OCI-LY3 (cell line): ENCODE measurements at regions not wholly inside any gene's neighbourhood (a gene's known extent, or its start where the extent isn't known, plus 50 kb on each side); places are given as distances from the start of the nearest gene placed in this dataset.

ENCODE experiments used
- H2AFZ ChIP-seq: fragments of 200-600, 300-600 bp; shearing (Covaris generic); 2 replicates; pipeline ENCODE4 v1.6.0; 2014; ENCODE audit warnings: antibody characterized with exemption, low read depth, low read length
- H3K27ac ChIP-seq: fragments of 200-600, 300-600 bp; sonication (generic); 2 replicates; pipeline ENCODE4 v1.5.1; 2014; ENCODE audit warnings: mild to moderate bottlenecking, low read length, moderate library complexity, mixed read lengths
- H3K27me3 ChIP-seq: fragments of 200-600, 300-600 bp; sonication (generic); 2 replicates; pipeline ENCODE4 v1.6.1; 2014; ENCODE audit warnings: low read depth, low read length, mixed read lengths
- H3K36me3 ChIP-seq: fragments of 200-600, 300-600 bp; sonication (generic); replicated peaks from 2 replicates; pipeline ENCODE3; 2014; ENCODE audit warnings: low read depth, low read length, mixed read lengths
- H3K4me1 ChIP-seq: fragments of 300-600, 200-600 bp; sonication (generic); 2 replicates; pipeline ENCODE4 v1.6.1; 2014; ENCODE audit warnings: low read length, mixed read lengths
- H3K4me2 ChIP-seq: fragments of 200-600, 300-600 bp; sonication (generic); 2 replicates; pipeline ENCODE4 v1.6.1; 2014; ENCODE audit warnings: low read length, mixed read lengths
- H3K4me3 ChIP-seq: fragments of 300-600, 200-600 bp; sonication (generic); 2 replicates; pipeline ENCODE4 v1.5.1; 2014; ENCODE audit warnings: antibody characterized with exemption, mild to moderate bottlenecking, low read length, moderate library complexity
- H3K79me2 ChIP-seq: fragments of 300-600, 200-600 bp; shearing (Covaris generic); 2 replicates; pipeline ENCODE4 v1.6.1; 2014; ENCODE audit warnings: mild to moderate bottlenecking, low read length, mixed read lengths
- H3K9ac ChIP-seq: fragments of 300-600, 200-600 bp; shearing (Covaris generic); 2 replicates; pipeline ENCODE4 v1.6.0; 2014; ENCODE audit warnings: mild to moderate bottlenecking, low read length, moderate library complexity
- H3K9me3 ChIP-seq: fragments of 200-600, 300-600 bp; shearing (Covaris generic); 2 replicates; pipeline ENCODE4 v1.6.1; 2014; ENCODE audit warnings: low read length, mixed read lengths; ENCODE audit not compliant: insufficient read depth
- H4K20me1 ChIP-seq: fragments of 200-600, 300-600 bp; sonication (generic); 2 replicates; pipeline ENCODE4 v1.6.1; 2016; ENCODE audit warnings: low read length, mixed read lengths; ENCODE audit not compliant: insufficient read depth
- EZH2phosphoT487 ChIP-seq: fragments of 200-600 bp; shearing (Covaris generic); IDR thresholded peaks from 2 replicates; pipeline ENCODE4 v1.6.1; 2018; ENCODE audit warnings: antibody characterized with exemption, mixed run types, low read depth
- TF ChIP-seq, protein P1 (sequence below): fragments of 200-600, 300-600 bp; sonication (generic); IDR thresholded peaks from 2 replicates; pipeline ENCODE4 v1.5.1; 2014; ENCODE audit warnings: antibody characterized with exemption, low read length, low read depth

DNA sequence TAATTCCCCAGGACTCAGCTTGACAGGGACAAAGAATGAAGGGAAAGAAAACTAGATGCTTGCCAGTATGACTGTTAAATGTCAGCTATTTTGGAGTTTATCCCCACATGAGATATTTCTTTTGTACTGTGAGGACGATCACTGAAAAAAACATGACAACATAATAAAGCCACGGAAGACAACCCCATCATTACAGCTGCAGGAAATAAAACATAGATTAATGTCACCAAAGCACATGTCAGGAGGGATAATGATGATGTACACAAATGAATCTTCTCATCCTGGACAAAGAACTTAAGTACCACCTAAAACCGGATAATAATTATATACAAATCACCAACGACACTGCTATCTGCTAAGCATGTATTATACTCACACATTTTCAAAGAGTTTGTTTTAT, 84.6 kb upstream of the GRIP1 start:
- Histone ChIP-seq H3K4me1 (no peaks in the 10 kb centered on the region), H3K4me2 (no peak overlapping the region), H3K27ac (no peak overlapping the region), H4K20me1 (no peaks in the 10 kb centered on the region), H3K9me3 (no peaks in the 10 kb centered on the region), H3K36me3 (no peaks in the 10 kb centered on the region), H3K4me3 (no peak overlapping the region), H3K27me3 (0 out of 2 replicates have a peak, but pooled peaks cover 3% of the 10 kb centered on the region), H3K9ac (no peak overlapping the region), H2AFZ (no peak overlapping the region), H3K79me2 (no peaks in the 10 kb centered on the region)
- TF ChIP-seq EZH2phosphoT487, result no peak
- TF ChIP-seq, protein P1, sequence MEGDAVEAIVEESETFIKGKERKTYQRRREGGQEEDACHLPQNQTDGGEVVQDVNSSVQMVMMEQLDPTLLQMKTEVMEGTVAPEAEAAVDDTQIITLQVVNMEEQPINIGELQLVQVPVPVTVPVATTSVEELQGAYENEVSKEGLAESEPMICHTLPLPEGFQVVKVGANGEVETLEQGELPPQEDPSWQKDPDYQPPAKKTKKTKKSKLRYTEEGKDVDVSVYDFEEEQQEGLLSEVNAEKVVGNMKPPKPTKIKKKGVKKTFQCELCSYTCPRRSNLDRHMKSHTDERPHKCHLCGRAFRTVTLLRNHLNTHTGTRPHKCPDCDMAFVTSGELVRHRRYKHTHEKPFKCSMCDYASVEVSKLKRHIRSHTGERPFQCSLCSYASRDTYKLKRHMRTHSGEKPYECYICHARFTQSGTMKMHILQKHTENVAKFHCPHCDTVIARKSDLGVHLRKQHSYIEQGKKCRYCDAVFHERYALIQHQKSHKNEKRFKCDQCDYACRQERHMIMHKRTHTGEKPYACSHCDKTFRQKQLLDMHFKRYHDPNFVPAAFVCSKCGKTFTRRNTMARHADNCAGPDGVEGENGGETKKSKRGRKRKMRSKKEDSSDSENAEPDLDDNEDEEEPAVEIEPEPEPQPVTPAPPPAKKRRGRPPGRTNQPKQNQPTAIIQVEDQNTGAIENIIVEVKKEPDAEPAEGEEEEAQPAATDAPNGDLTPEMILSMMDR, result no peak

DNA sequence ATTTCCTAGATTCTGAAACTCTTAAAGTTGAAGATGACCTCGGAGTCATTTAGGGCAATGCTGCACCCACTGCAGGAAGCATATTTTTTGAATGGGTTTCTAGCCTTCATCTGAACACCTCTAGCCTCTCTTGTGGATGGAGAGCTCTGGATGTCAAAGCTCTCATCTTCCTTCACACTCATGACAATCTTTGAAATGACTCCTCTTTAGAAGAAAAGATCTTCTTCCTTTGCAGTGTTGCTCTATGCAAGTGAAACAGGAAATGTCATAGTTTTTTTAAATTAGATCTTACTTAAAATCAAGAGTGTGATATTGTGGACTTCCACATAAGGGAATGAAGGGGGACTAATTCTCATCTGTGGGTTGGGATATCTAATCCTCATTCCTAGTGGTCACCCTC, 86.3 kb upstream of the GRIP1 start:
- Histone ChIP-seq H3K27ac (no peak overlapping the region), H2AFZ (no peak overlapping the region), H3K27me3 (0 out of 2 replicates have a peak, but pooled peaks cover 3% of the 10 kb centered on the region), H3K4me1 (no peaks in the 10 kb centered on the region), H3K9me3 (no peaks in the 10 kb centered on the region), H3K4me2 (no peak overlapping the region), H3K9ac (no peak overlapping the region), H3K36me3 (no peaks in the 10 kb centered on the region), H3K79me2 (no peaks in the 10 kb centered on the region), H4K20me1 (no peaks in the 10 kb centered on the region), H3K4me3 (no peak overlapping the region)
- no peak for TF ChIP-seq EZH2phosphoT487
- TF ChIP-seq, protein P1, result no peak

DNA sequence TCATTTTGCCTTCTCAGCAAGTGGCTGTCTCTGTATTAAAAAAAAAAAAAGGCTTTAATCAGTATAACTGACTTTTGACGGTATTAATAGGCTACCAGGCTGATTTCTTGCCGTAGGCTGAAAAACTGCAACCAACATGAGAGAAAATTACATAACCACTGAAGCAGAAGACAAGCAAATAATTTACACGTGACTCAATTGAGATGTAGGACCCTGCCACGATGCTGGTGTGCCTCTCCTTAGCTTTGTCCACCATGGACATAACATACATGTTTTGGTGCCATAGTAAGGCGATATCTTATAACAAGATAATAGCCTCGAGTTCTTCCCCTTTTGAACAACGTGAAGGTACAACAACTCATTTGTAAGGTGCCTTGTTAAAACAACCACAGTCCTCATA, 88.7 kb upstream of the GRIP1 start:
- Histone ChIP-seq H3K4me2 (no peak overlapping the region), H3K4me1 (no peaks in the 10 kb centered on the region), H3K36me3 (no peaks in the 10 kb centered on the region), H3K4me3 (no peak overlapping the region), H3K9ac (no peak overlapping the region), H4K20me1 (no peaks in the 10 kb centered on the region), H2AFZ (no peak overlapping the region), H3K9me3 (no peaks in the 10 kb centered on the region), H3K27ac (no peak overlapping the region), H3K79me2 (no peaks in the 10 kb centered on the region), H3K27me3 (0 out of 2 replicates have a peak, but pooled peaks cover 3% of the 10 kb centered on the region)
- TF ChIP-seq EZH2phosphoT487, result no peak

DNA sequence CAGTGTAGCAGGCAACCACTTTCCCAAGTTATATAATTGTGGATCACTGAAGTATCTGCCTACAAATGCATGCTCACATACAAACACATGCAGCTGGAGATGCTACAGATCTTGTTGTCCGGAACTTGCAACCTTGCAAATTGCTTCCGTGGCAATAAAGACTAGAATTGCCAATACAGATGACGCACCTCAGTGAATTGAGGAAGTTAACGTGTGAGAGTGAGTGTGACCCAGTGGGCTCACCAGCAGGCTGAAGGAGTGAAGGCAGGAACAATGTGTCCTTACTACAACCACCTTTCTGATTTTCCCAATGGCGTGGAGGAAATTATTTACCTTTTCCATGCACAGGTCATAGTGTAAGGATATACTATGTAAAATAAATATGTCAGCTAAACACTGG, 89.4 kb upstream of the GRIP1 start:
- Histone ChIP-seq H3K4me1 (no peaks in the 10 kb centered on the region), H3K9ac (no peak overlapping the region), H3K27ac (no peak overlapping the region), H4K20me1 (no peaks in the 10 kb centered on the region), H3K4me2 (no peak overlapping the region), H3K9me3 (no peaks in the 10 kb centered on the region), H3K4me3 (no peak overlapping the region), H2AFZ (no peak overlapping the region), H3K27me3 (0 out of 2 replicates have a peak, but pooled peaks cover under 1% of the 10 kb centered on the region), H3K36me3 (no peaks in the 10 kb centered on the region), H3K79me2 (no peaks in the 10 kb centered on the region)
- TF ChIP-seq, protein P1, result no peak
- no peak for TF ChIP-seq EZH2phosphoT487

DNA sequence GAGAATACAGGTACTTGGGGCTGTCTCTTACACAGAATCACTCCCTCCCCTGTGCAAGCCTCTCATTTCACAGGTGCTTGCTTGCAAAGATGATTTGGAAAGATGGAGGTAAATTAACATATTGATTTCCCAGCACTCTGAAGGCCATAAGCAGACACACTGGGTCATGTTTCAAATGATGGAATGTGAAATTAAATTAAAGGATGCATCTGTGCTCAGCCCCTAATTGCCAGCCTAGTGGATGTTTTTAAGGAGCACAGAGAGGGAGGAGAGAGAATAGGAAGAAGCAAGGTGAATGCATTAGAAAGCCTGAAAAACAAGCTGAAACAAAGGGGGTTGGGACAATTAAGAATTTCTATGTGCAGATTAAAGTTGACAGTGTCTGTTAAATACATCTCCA, 96.1 kb upstream of the GRIP1 start:
- H2AFZ ChIP-seq, result no peak overlapping the region
- H3K4me1 ChIP-seq, result no peaks in the 10 kb centered on the region
- no peak overlapping the region for H3K4me3 ChIP-seq
- H4K20me1 ChIP-seq, result no peaks in the 10 kb centered on the region
- H3K4me2 ChIP-seq, result no peak overlapping the region
- no peaks in the 10 kb centered on the region for H3K9me3 ChIP-seq
- H3K9ac ChIP-seq, result no peak overlapping the region
- TF ChIP-seq, protein P1, result no peak
- TF ChIP-seq EZH2phosphoT487, result no peak
- no peaks in the 10 kb centered on the region for H3K27me3 ChIP-seq
- H3K79me2 ChIP-seq, result no peaks in the 10 kb centered on the region
- H3K27ac ChIP-seq, result no peak overlapping the region
- H3K36me3 ChIP-seq, result no peaks in the 10 kb centered on the region
